ENCODE measurements at regions not wholly inside any gene's neighbourhood (a gene's known extent, or its start where the extent isn't known, plus 50 kb on each side); places are given as distances from the start of the nearest gene placed in this dataset.

DNA sequence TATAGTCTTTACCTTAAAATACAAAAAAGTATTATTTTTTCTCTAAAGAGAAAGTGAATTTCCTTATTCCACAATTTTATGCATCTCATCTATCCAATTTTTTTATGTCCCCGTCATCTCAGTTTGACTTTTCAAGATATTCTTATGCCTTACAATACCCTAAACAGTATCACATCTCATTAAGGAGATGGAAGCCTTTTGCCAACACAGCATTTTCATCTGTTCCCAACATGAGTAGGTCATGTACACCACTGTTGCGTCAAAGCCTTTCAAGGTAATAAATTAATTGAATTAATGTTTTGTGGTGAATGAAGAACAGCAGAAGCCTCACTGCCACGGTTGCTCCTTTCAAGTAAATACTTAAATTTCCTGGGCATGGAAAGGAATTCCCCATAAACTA lies 299.4 kb downstream of the EPHA4 start:
- no peak overlapping the region for H4K91ac ChIP-seq (ENCODE audit: low read length)
- no peak overlapping the region for H4K8ac ChIP-seq (ENCODE audit: low read length)
- no peak overlapping the region for H2BK5ac ChIP-seq (ENCODE audit: low read depth, low read length, poor library complexity, severe bottlenecking)
- H3K27ac ChIP-seq (ENCODE audit: low read length, poor library complexity, severe bottlenecking) = no peak overlapping the region
- H3K27me3 ChIP-seq (ENCODE audit: control insufficient read depth in 1 of 2, insufficient read depth in 1 of 2, low read length in 2 of 2) = peaks cover 0 to 2% of the 10 kb centered on the region in 2 experiments
- H3K9me3 ChIP-seq (ENCODE audit: control insufficient read depth, low read length) = no peaks in the 10 kb centered on the region
- no peak overlapping the region for H2BK12ac ChIP-seq (ENCODE audit: low read length in 2 of 2)
- no peak overlapping the region for H3K14ac ChIP-seq (ENCODE audit: low read length in 2 of 2)
- H3K18ac ChIP-seq (ENCODE audit: low read depth in 1 of 2, low read length in 2 of 2) = no peak overlapping the region
- H3K4me2 ChIP-seq (ENCODE audit: low read length, poor library complexity, severe bottlenecking) = no peak overlapping the region
- no peak overlapping the region for H2BK120ac ChIP-seq (ENCODE audit: low read depth, low read length)
- H2BK15ac ChIP-seq (ENCODE audit: low read depth, poor library complexity, severe bottlenecking) = no peak overlapping the region
- no peak overlapping the region for H3K23ac ChIP-seq (ENCODE audit: low read length in 2 of 2)
- H2AK5ac ChIP-seq (ENCODE audit: low read length, severe bottlenecking) = no peak overlapping the region
- no peak overlapping the region for H3K4me3 ChIP-seq (ENCODE audit: insufficient read depth in 1 of 2, low read depth in 1 of 2, low read length in 2 of 2)
- H3K79me1 ChIP-seq (replicated peaks; ENCODE audit: low read length, poor library complexity, severe bottlenecking) = no peaks in the 10 kb centered on the region
- no peaks in the 10 kb centered on the region for H3K36me3 ChIP-seq (ENCODE audit: control insufficient read depth in 1 of 2, insufficient read depth in 2 of 2, low read depth in 1 of 2, low read length in 2 of 2)
- WGBS = 95% methylated on average over 1 of the region's 3 CpGs
- H2AFZ ChIP-seq (ENCODE audit: low read depth, low read length) = no peak overlapping the region
- peaks cover 8% of the 10 kb centered on the region for H3K4me1 ChIP-seq (ENCODE audit: control insufficient read depth, insufficient read depth, low read depth, low read length)
- no peak overlapping the region for H3K4ac ChIP-seq (ENCODE audit: low read depth in 1 of 2, low read length in 2 of 2)
- no peak overlapping the region for H3K9ac ChIP-seq (ENCODE audit: low read length)
- no peak for DNase-seq

DNA sequence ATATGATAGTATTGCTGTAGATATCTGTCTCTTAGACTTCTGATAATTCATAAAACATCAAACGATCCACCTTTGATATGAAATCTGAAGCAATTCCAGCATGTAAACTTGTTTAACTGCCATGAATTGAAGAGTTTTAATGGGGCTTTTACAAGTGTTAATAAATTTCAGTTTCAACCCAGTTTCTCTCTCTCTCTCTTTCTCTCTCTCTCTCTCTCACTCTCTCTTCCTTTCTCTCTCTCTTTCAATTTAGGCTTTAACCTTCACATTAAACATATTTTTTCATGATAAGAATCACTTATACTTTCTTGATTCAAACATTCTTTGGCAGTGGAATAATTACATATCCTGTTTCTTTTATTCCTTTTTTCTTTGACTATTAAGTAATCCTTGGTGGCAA lies 296.1 kb downstream of the EPHA4 start:
- H3K4ac ChIP-seq (ENCODE audit: low read depth in 1 of 2, low read length in 2 of 2) = no peak overlapping the region
- no peak overlapping the region for H2BK12ac ChIP-seq (ENCODE audit: low read length in 2 of 2)
- H4K91ac ChIP-seq (ENCODE audit: low read length) = no peak overlapping the region
- no peak for DNase-seq
- no peak overlapping the region for H3K4me2 ChIP-seq (ENCODE audit: low read length, poor library complexity, severe bottlenecking)
- peaks cover 7% of the 10 kb centered on the region for H3K4me1 ChIP-seq (ENCODE audit: control insufficient read depth, insufficient read depth, low read depth, low read length)
- H3K27ac ChIP-seq (ENCODE audit: low read length, poor library complexity, severe bottlenecking) = no peak overlapping the region
- H3K14ac ChIP-seq (ENCODE audit: low read length in 2 of 2) = no peak overlapping the region
- H3K23ac ChIP-seq (ENCODE audit: low read length in 2 of 2) = no peak overlapping the region
- no peaks in the 10 kb centered on the region for H3K79me1 ChIP-seq (replicated peaks; ENCODE audit: low read length, poor library complexity, severe bottlenecking)
- no peak overlapping the region for H4K8ac ChIP-seq (ENCODE audit: low read length)
- H2BK15ac ChIP-seq (ENCODE audit: low read depth, poor library complexity, severe bottlenecking) = no peak overlapping the region
- H3K9ac ChIP-seq (ENCODE audit: low read length) = no peak overlapping the region
- no peak overlapping the region for H3K18ac ChIP-seq (ENCODE audit: low read depth in 1 of 2, low read length in 2 of 2)
- H2BK120ac ChIP-seq (ENCODE audit: low read depth, low read length) = no peak overlapping the region
- H3K36me3 ChIP-seq (ENCODE audit: control insufficient read depth in 1 of 2, insufficient read depth in 2 of 2, low read depth in 1 of 2, low read length in 2 of 2) = no peaks in the 10 kb centered on the region
- H3K4me3 ChIP-seq (ENCODE audit: insufficient read depth in 1 of 2, low read depth in 1 of 2, low read length in 2 of 2) = no peak overlapping the region
- WGBS = no CpG with 5 or more reads among the region's 1 CpG
- H2AK5ac ChIP-seq (ENCODE audit: low read length, severe bottlenecking) = no peak overlapping the region
- H3K27me3 ChIP-seq (ENCODE audit: control insufficient read depth in 1 of 2, insufficient read depth in 1 of 2, low read length in 2 of 2) = no peaks in the 10 kb centered on the region
- no peak overlapping the region for H2AFZ ChIP-seq (ENCODE audit: low read depth, low read length)
- no peaks in the 10 kb centered on the region for H3K9me3 ChIP-seq (ENCODE audit: control insufficient read depth, low read length)
- no peak overlapping the region for H2BK5ac ChIP-seq (ENCODE audit: low read depth, low read length, poor library complexity, severe bottlenecking)

DNA sequence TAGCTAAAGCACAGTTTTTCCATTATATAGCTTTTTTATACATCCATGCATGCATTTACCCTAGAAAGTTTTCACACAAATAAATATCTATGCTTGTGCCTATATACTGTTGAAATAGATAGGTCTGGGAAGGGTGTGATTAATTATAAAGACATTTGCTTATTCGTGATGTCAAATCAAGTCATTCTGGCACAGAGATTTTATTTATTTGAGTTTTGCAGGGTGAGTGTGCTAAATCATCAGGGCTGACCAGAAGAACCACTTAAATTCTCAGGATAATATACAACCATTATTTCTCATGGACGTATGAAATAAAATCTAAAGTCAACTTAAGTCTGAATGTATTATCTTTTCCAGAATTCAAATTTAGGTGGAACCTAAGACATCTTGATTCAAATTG lies 295.5 kb downstream of the EPHA4 start:
- H3K4me3 ChIP-seq (ENCODE audit: insufficient read depth in 1 of 2, low read depth in 1 of 2, low read length in 2 of 2) = no peak overlapping the region
- H3K4me1 ChIP-seq (ENCODE audit: control insufficient read depth, insufficient read depth, low read depth, low read length) = peaks cover 5% of the 10 kb centered on the region
- H3K23ac ChIP-seq (ENCODE audit: low read length in 2 of 2) = no peak overlapping the region
- H2BK12ac ChIP-seq (ENCODE audit: low read length in 2 of 2) = no peak overlapping the region
- no peak overlapping the region for H2BK120ac ChIP-seq (ENCODE audit: low read depth, low read length)
- H3K18ac ChIP-seq (ENCODE audit: low read depth in 1 of 2, low read length in 2 of 2) = no peak overlapping the region
- H3K9me3 ChIP-seq (ENCODE audit: control insufficient read depth, low read length) = no peaks in the 10 kb centered on the region
- H3K79me1 ChIP-seq (replicated peaks; ENCODE audit: low read length, poor library complexity, severe bottlenecking) = no peaks in the 10 kb centered on the region
- H3K27ac ChIP-seq (ENCODE audit: low read length, poor library complexity, severe bottlenecking) = no peak overlapping the region
- DNase-seq = no peak
- H2AK5ac ChIP-seq (ENCODE audit: low read length, severe bottlenecking) = no peak overlapping the region
- no peak overlapping the region for H3K14ac ChIP-seq (ENCODE audit: low read length in 2 of 2)
- H3K36me3 ChIP-seq (ENCODE audit: control insufficient read depth in 1 of 2, insufficient read depth in 2 of 2, low read depth in 1 of 2, low read length in 2 of 2) = no peaks in the 10 kb centered on the region
- 71% methylated on average over 1 of the region's 2 CpGs for WGBS
- no peak overlapping the region for H2BK5ac ChIP-seq (ENCODE audit: low read depth, low read length, poor library complexity, severe bottlenecking)
- H3K4me2 ChIP-seq (ENCODE audit: low read length, poor library complexity, severe bottlenecking) = no peak overlapping the region
- no peak overlapping the region for H4K91ac ChIP-seq (ENCODE audit: low read length)
- no peaks in the 10 kb centered on the region for H3K27me3 ChIP-seq (ENCODE audit: control insufficient read depth in 1 of 2, insufficient read depth in 1 of 2, low read length in 2 of 2)
- no peak overlapping the region for H2BK15ac ChIP-seq (ENCODE audit: low read depth, poor library complexity, severe bottlenecking)
- H4K8ac ChIP-seq (ENCODE audit: low read length) = no peak overlapping the region
- H3K4ac ChIP-seq (ENCODE audit: low read depth in 1 of 2, low read length in 2 of 2) = no peak overlapping the region
- no peak overlapping the region for H2AFZ ChIP-seq (ENCODE audit: low read depth, low read length)
- no peak overlapping the region for H3K9ac ChIP-seq (ENCODE audit: low read length)

DNA sequence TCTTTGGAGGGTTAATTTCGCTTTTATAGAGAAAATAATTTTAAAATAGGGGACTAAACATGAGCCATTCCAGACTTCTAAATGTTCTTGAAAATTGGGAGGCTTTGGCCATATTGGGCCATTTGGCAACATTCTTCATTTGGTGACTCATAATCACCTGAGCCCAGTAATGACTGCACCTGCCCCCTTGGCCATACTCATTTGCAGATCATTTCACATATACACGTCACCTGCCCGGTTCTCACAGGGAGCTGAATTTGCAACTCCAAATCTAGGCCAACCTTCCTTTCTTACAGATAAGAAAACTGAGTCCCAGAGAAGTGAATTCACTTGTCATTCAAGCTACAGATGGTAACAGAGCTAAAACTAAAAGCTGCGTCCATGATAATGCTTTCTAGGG lies 289.7 kb downstream of the EPHA4 start:
- Histone ChIP-seq H3K27me3 (ENCODE audit: control insufficient read depth in 1 of 2, insufficient read depth in 1 of 2, low read length in 2 of 2) (no peaks in the 10 kb centered on the region), H2AK5ac (ENCODE audit: low read length, severe bottlenecking) (no peak overlapping the region), H3K4ac (ENCODE audit: low read depth in 1 of 2, low read length in 2 of 2) (no peak overlapping the region), H2BK15ac (ENCODE audit: low read depth, poor library complexity, severe bottlenecking) (no peak overlapping the region), H3K18ac (ENCODE audit: low read depth in 1 of 2, low read length in 2 of 2) (no peak overlapping the region), H3K79me1 (replicated peaks; ENCODE audit: low read length, poor library complexity, severe bottlenecking) (no peaks in the 10 kb centered on the region), H2BK5ac (ENCODE audit: low read depth, low read length, poor library complexity, severe bottlenecking) (no peak overlapping the region), H3K36me3 (ENCODE audit: control insufficient read depth in 1 of 2, insufficient read depth in 2 of 2, low read depth in 1 of 2, low read length in 2 of 2) (no peaks in the 10 kb centered on the region), H2BK12ac (ENCODE audit: low read length in 2 of 2) (no peak overlapping the region), H2BK120ac (ENCODE audit: low read depth, low read length) (no peak overlapping the region), H3K4me3 (ENCODE audit: insufficient read depth in 1 of 2, low read depth in 1 of 2, low read length in 2 of 2) (no peak overlapping the region), H3K9me3 (ENCODE audit: control insufficient read depth, low read length) (no peaks in the 10 kb centered on the region), H3K23ac (ENCODE audit: low read length in 2 of 2) (no peak overlapping the region), H4K8ac (ENCODE audit: low read length) (no peak overlapping the region), H3K4me2 (ENCODE audit: low read length, poor library complexity, severe bottlenecking) (no peak overlapping the region), H3K4me1 (ENCODE audit: control insufficient read depth, insufficient read depth, low read depth, low read length) (no peaks in the 10 kb centered on the region), H3K27ac (ENCODE audit: low read length, poor library complexity, severe bottlenecking) (no peak overlapping the region), H3K9ac (ENCODE audit: low read length) (no peak overlapping the region), H3K14ac (ENCODE audit: low read length in 2 of 2) (no peak overlapping the region), H2AFZ (ENCODE audit: low read depth, low read length) (no peak overlapping the region), H4K91ac (ENCODE audit: low read length) (no peak overlapping the region)
- no peak for DNase-seq
- 87% methylated on average over 3 of the region's 4 CpGs for WGBS

Data from mesenchymal stem cell (in vitro differentiated cells and primary cell).